ENCODE measurements at regions not wholly inside any gene's neighbourhood (a gene's known extent, or its start where the extent isn't known, plus 50 kb on each side); places are given as distances from the start of the nearest gene placed in this dataset.

- no peak for TF ChIP-seq EZH2phosphoT487 (IDR thresholded peaks at IDR 0.05)
- no peak for TF ChIP-seq EZH2 (IDR thresholded peaks at IDR 0.05)
- no peak for TF ChIP-seq CTCF (IDR thresholded peaks at IDR 0.05)
- H3K36me3 ChIP-seq = no peaks in the 10 kb centered on the region
- no peak overlapping the region for H3K4me3 ChIP-seq
- H3K27ac Mint-ChIP-seq = no peak overlapping the region
- no peaks in the 10 kb centered on the region for H3K9me3 ChIP-seq (ENCODE audit: low read depth)
- H3K36me3 Mint-ChIP-seq = no peaks in the 10 kb centered on the region
- no peak for DNase-seq (ENCODE audit: low spot score)
- no peak overlapping the region for H2AFZ ChIP-seq (replicated peaks)
- H3K4me1 Mint-ChIP-seq = peaks cover 12% of the 10 kb centered on the region
- H3K4me1 ChIP-seq = peaks cover 5% of the 10 kb centered on the region
- no peak overlapping the region for H3K4me3 Mint-ChIP-seq
- no peaks in the 10 kb centered on the region for H4K20me1 ChIP-seq (ENCODE audit: low read depth)
- no peaks in the 10 kb centered on the region for H3K9me3 Mint-ChIP-seq
- H3K79me2 ChIP-seq (ENCODE audit: low read depth) = no peaks in the 10 kb centered on the region
- no peak overlapping the region for H3K27ac ChIP-seq
- no peaks in the 10 kb centered on the region for H3K27me3 Mint-ChIP-seq (ENCODE audit: insufficient read depth, low read depth)
- no peaks in the 10 kb centered on the region for H3F3A ChIP-seq (ENCODE audit: low read depth)
- H3K27me3 ChIP-seq = no peaks in the 10 kb centered on the region
- H3K4me2 ChIP-seq = no peak overlapping the region
- no peak overlapping the region for H3K9ac ChIP-seq
Observed at GRCh38 chr1:115184951-115185331, 95.6 kb upstream of the TSPAN2 start.

GRCh38 chr1:115184260-115184950 is 95.1 kb upstream of the TSPAN2 start:
- no peak overlapping the region for H3K4me2 ChIP-seq

GRCh38 chr1:115183721-115184259 is 94.5 kb upstream of the TSPAN2 start:
- Mint-ChIP-seq H3K36me3 (no peaks in the 10 kb centered on the region), H3K27ac (no peak overlapping the region), H3K4me3 (no peak overlapping the region), H3K9me3 (no peaks in the 10 kb centered on the region), H3K4me1 (peaks cover 7% of the 10 kb centered on the region), H3K27me3 (ENCODE audit: insufficient read depth, low read depth) (no peaks in the 10 kb centered on the region)
- Histone ChIP-seq H3F3A (ENCODE audit: low read depth) (no peaks in the 10 kb centered on the region), H4K20me1 (ENCODE audit: low read depth) (no peaks in the 10 kb centered on the region), H3K36me3 (no peaks in the 10 kb centered on the region), H3K27me3 (no peaks in the 10 kb centered on the region), H3K79me2 (ENCODE audit: low read depth) (no peaks in the 10 kb centered on the region), H3K9me3 (ENCODE audit: low read depth) (no peaks in the 10 kb centered on the region), H2AFZ (replicated peaks) (no peak overlapping the region), H3K4me1 (no peaks in the 10 kb centered on the region), H3K4me2 (no peak overlapping the region), H3K27ac (no peak overlapping the region), H3K4me3 (no peak overlapping the region), H3K9ac (no peak overlapping the region)
- DNase-seq (ENCODE audit: low spot score) = no peak
- no peak for TF ChIP-seq CTCF (IDR thresholded peaks at IDR 0.05)
- TF ChIP-seq EZH2phosphoT487 (IDR thresholded peaks at IDR 0.05) = no peak
- no peak for TF ChIP-seq EZH2 (IDR thresholded peaks at IDR 0.05)

More at GRCh38 chr1:115184260-115184950, 95.1 kb upstream of the TSPAN2 start:
- no peaks in the 10 kb centered on the region for H3K79me2 ChIP-seq (ENCODE audit: low read depth)
- Mint-ChIP-seq H3K4me3 (no peak overlapping the region), H3K4me1 (peaks cover 12% of the 10 kb centered on the region), H3K27ac (no peak overlapping the region), H3K27me3 (ENCODE audit: insufficient read depth, low read depth) (no peaks in the 10 kb centered on the region), H3K36me3 (no peaks in the 10 kb centered on the region), H3K9me3 (no peaks in the 10 kb centered on the region)
- H3K4me3 ChIP-seq = no peak overlapping the region
- no peaks in the 10 kb centered on the region for H4K20me1 ChIP-seq (ENCODE audit: low read depth)
- no peaks in the 10 kb centered on the region for H3K36me3 ChIP-seq
- H3K27me3 ChIP-seq = no peaks in the 10 kb centered on the region
- no peak for DNase-seq (ENCODE audit: low spot score)
- H3K4me1 ChIP-seq = peaks cover 5% of the 10 kb centered on the region
- no peak overlapping the region for H3K27ac ChIP-seq
- TF ChIP-seq EZH2 (IDR thresholded peaks at IDR 0.05) (no peak), CTCF (IDR thresholded peaks at IDR 0.05) (no peak), EZH2phosphoT487 (IDR thresholded peaks at IDR 0.05) (no peak)
- no peaks in the 10 kb centered on the region for H3F3A ChIP-seq (ENCODE audit: low read depth)
- no peak overlapping the region for H3K9ac ChIP-seq
- no peaks in the 10 kb centered on the region for H3K9me3 ChIP-seq (ENCODE audit: low read depth)
- H2AFZ ChIP-seq (replicated peaks) = no peak overlapping the region

All from neural progenitor cell (in vitro differentiated cells).